Natural killer cell (primary cell): ENCODE measurements at regions not wholly inside any gene's neighbourhood (a gene's known extent, or its start where the extent isn't known, plus 50 kb on each side); places are given as distances from the start of the nearest gene placed in this dataset.

Source experiments
- ATAC-seq, 3 donors: fragments of 150-1000 bp in 2 of 3; fragments of 200-7000 bp in 1 of 3; cut with Tn5 transposase; 1 replicate in 1 of 3; 2 replicates in 2 of 3; pipeline ENCODE4 v1.10.0; 2021; ENCODE audit warnings: mild to moderate bottlenecking in 2 of 3, moderate library complexity in 2 of 3
- DNase-seq, 2 donors: peaks; one replicate each; pipeline versions ENCODE4 v3.0.0 to v3.0.0-alpha.2; 2013 to 2021; ENCODE audit warnings: mixed read lengths in 1 of 2
- H3K27ac ChIP-seq: one replicate; pipeline ENCODE4 v1.5.1; 2013; ENCODE audit warnings: mild to moderate bottlenecking, low read length
- H3K27me3 ChIP-seq: one replicate; pipeline ENCODE4 v1.6.1; 2013; ENCODE audit warnings: low read length; ENCODE audit not compliant: control insufficient read depth, insufficient read depth
- H3K36me3 ChIP-seq: one replicate; pipeline ENCODE4 v1.6.1; 2013; ENCODE audit warnings: low read length; ENCODE audit not compliant: control insufficient read depth, insufficient read depth
- H3K4me1 ChIP-seq: one replicate; pipeline ENCODE4 v1.6.1; 2013; ENCODE audit warnings: low read length; ENCODE audit not compliant: control insufficient read depth, insufficient read depth
- H3K4me3 ChIP-seq: one replicate; pipeline ENCODE4 v1.5.1; 2013; ENCODE audit warnings: low read length
- H3K9me3 ChIP-seq: one replicate; pipeline ENCODE4 v1.6.1; 2013; ENCODE audit warnings: low read length; ENCODE audit not compliant: control insufficient read depth, insufficient read depth
- H3K27ac Mint-ChIP-seq, 2 donors: one replicate each; pipeline ENCODE4 v1.8.0; 2022; ENCODE audit warnings: mild to moderate bottlenecking in 2 of 2, mixed read lengths in 2 of 2, moderate library complexity in 1 of 2
- H3K27me3 Mint-ChIP-seq, 2 donors: one replicate each; pipeline ENCODE4 v1.8.0; 2022; ENCODE audit warnings: low read depth in 2 of 2, mixed read lengths in 2 of 2
- H3K36me3 Mint-ChIP-seq: one replicate; pipeline ENCODE4 v1.8.0; 2022; ENCODE audit warnings: mixed read lengths
- H3K4me1 Mint-ChIP-seq, 2 donors: one replicate each; pipeline ENCODE4 v1.8.0; 2022; ENCODE audit warnings: mixed read lengths in 2 of 2
- H3K4me3 Mint-ChIP-seq: one replicate; pipeline ENCODE4 v1.8.0; 2022; ENCODE audit warnings: mild to moderate bottlenecking, moderate library complexity, mixed read lengths
- H3K9me3 Mint-ChIP-seq, 2 donors: one replicate each; pipeline ENCODE4 v1.8.0; 2022; ENCODE audit warnings: mixed read lengths in 2 of 2
- CTCF ChIP-seq: fragments of 200-600 bp; IDR thresholded peaks from one replicate; pipeline ENCODE4 v1.8.0; 2022; ENCODE audit warnings: antibody characterized with exemption
- WGBS: methylation state at CpG from one replicate; pipeline ENCODE4 v1.1.7; 2013; ENCODE audit warnings: missing lambda C conversion rate; ENCODE audit not compliant: insufficient coverage; 5-methylcytosine and 5-hydroxymethylcytosine counted together
- intact Hi-C: fragments of 100-400 bp; cut with micrococcal nuclease; formaldehyde crosslinking; loops from one replicate; pipeline ENCODE4 v1.14.2; 2022

GRCh38 chrX:45879512-45879911 is 665.7 kb downstream of the ZNF674 start:
- WGBS = no CpG with 5 or more reads among the region's 3 CpGs
- intact Hi-C loops = no loop called here
- no peak for DNase-seq
- no peaks in the 10 kb centered on the region for H3K27me3 Mint-ChIP-seq
- Histone ChIP-seq H3K9me3 (no peaks in the 10 kb centered on the region), H3K36me3 (no peaks in the 10 kb centered on the region), H3K27ac (no peak overlapping the region), H3K27me3 (no peaks in the 10 kb centered on the region), H3K4me3 (no peak overlapping the region), H3K4me1 (peaks cover 2% of the 10 kb centered on the region)
- H3K4me1 Mint-ChIP-seq = no peaks in the 10 kb centered on the region
- no peak for TF ChIP-seq CTCF
- H3K27ac Mint-ChIP-seq = no peak overlapping the region
- no peak for ATAC-seq
- H3K36me3 Mint-ChIP-seq = no peaks in the 10 kb centered on the region
- H3K9me3 Mint-ChIP-seq = no peaks in the 10 kb centered on the region
- no peak overlapping the region for H3K4me3 Mint-ChIP-seq

GRCh38 chrX:45876206-45876605 is 669.0 kb downstream of the ZNF674 start:
- Mint-ChIP-seq H3K9me3 (no peaks in the 10 kb centered on the region), H3K36me3 (no peaks in the 10 kb centered on the region)

GRCh38 chrX:45873781-45874180 is 671.4 kb downstream of the ZNF674 start:
- Histone ChIP-seq H3K27ac (no peak overlapping the region), H3K27me3 (no peaks in the 10 kb centered on the region), H3K4me1 (no peaks in the 10 kb centered on the region), H3K36me3 (no peaks in the 10 kb centered on the region), H3K9me3 (no peaks in the 10 kb centered on the region), H3K4me3 (no peak overlapping the region)
- Mint-ChIP-seq H3K36me3 (no peaks in the 10 kb centered on the region), H3K9me3 (no peaks in the 10 kb centered on the region), H3K27me3 (peaks cover 2 to 24% of the 10 kb centered on the region in 2 donors), H3K27ac (no peak overlapping the region), H3K4me1 (peaks cover 14 to 16% of the 10 kb centered on the region in 2 donors), H3K4me3 (no peak overlapping the region)
- intact Hi-C loops = no loop called here
- DNase-seq (no peak), ATAC-seq (no peak)
- WGBS = 100% methylated on average over 1 of the region's 3 CpGs
- no peak for TF ChIP-seq CTCF

More at GRCh38 chrX:45876206-45876605, 669.0 kb downstream of the ZNF674 start:
- no peak for TF ChIP-seq CTCF
- Histone ChIP-seq H3K4me3 (no peak overlapping the region), H3K27ac (no peak overlapping the region), H3K36me3 (no peaks in the 10 kb centered on the region), H3K27me3 (no peaks in the 10 kb centered on the region), H3K4me1 (no peaks in the 10 kb centered on the region), H3K9me3 (no peaks in the 10 kb centered on the region)
- Mint-ChIP-seq H3K4me3 (no peak overlapping the region), H3K27me3 (peaks cover 0 to 17% of the 10 kb centered on the region in 2 donors), H3K27ac (no peak overlapping the region), H3K4me1 (peaks cover 14 to 16% of the 10 kb centered on the region in 2 donors)
- no peak for ATAC-seq
- DNase-seq = no peak
- intact Hi-C loops = no loop called here
- 100% methylated on average over 2 of the region's 4 CpGs for WGBS

GRCh38 chrX:45872480-45872879 is 671.8 kb upstream of the DIPK2B start:
- WGBS = 20% methylated on average over 1 of the region's 1 CpG
- Histone ChIP-seq H3K36me3 (no peaks in the 10 kb centered on the region), H3K4me3 (no peak overlapping the region), H3K27ac (no peak overlapping the region), H3K9me3 (no peaks in the 10 kb centered on the region), H3K27me3 (no peaks in the 10 kb centered on the region), H3K4me1 (no peaks in the 10 kb centered on the region)
- peaks cover 14 to 16% of the 10 kb centered on the region in 2 donors for H3K4me1 Mint-ChIP-seq
- TF ChIP-seq CTCF = no peak
- no peak overlapping the region for H3K4me3 Mint-ChIP-seq
- no peaks in the 10 kb centered on the region for H3K36me3 Mint-ChIP-seq
- H3K9me3 Mint-ChIP-seq = no peaks in the 10 kb centered on the region
- peak overlapping the region in 1 of 2 donors; percentile 37 for H3K27ac Mint-ChIP-seq
- peak; percentile 53 to 94 (median 57) for ATAC-seq
- intact Hi-C loops = no loop called here
- H3K27me3 Mint-ChIP-seq = peaks cover 2 to 34% of the 10 kb centered on the region in 2 donors
- DNase-seq = peak in 1 of 2 donors; percentile 16
